ENCODE measurements at regions not wholly inside any gene's neighbourhood (a gene's known extent, or its start where the extent isn't known, plus 50 kb on each side); places are given as distances from the start of the nearest gene placed in this dataset.

DNA sequence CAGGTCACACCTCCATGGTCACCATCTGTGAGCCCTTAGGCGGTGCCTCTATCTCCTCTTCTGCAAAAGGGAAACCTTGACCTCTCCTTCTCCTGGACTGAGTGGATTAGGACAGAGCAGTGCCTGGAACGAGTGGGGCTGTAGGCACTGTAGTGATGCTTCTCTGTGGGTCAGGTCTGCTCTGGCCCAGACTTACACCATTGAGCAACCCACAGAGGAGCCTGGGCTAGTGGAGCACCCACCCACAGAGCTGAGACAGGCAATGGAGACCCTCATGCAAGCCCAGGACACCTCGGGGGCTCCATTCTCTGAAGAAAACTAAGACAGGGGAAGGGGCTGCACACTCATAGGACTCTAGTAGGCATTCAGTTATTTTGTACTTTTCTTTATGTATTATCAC is 400.6 kb downstream of the GADD45G start:
- no peaks in the 10 kb centered on the region for H3K27me3 ChIP-seq (ENCODE audit: control insufficient read depth in 2 of 2, insufficient read depth in 2 of 2, low read length in 2 of 2)
- H3K36me3 ChIP-seq (replicated peaks in 1 of 2; ENCODE audit: control insufficient read depth in 1 of 2, insufficient read depth in 2 of 2, low read length in 2 of 2), result no peaks in the 10 kb centered on the region
- 100% methylated on average over 1 of the region's 3 CpGs for WGBS (ENCODE audit: insufficient coverage)
- peaks cover 0 to 3% of the 10 kb centered on the region in 2 donors for H3K9me3 ChIP-seq (replicated peaks in 1 of 2; ENCODE audit: control insufficient read depth in 1 of 2, insufficient read depth in 1 of 2, low read length in 2 of 2)
- H3K4me2 ChIP-seq (replicated peaks; ENCODE audit: extremely low read depth, low read length, poor library complexity, severe bottlenecking), result no peak overlapping the region
- intact Hi-C loops (cut with micrococcal nuclease), result no loop called here
- Mint-ChIP-seq H3K4me1 (peaks cover 39% of the 10 kb centered on the region), H3K9me3 (no peaks in the 10 kb centered on the region), H3K27ac (no peak overlapping the region), H3K27me3 (ENCODE audit: low read depth in 3 of 3) (no peaks in the 10 kb centered on the region), H3K36me3 (no peaks in the 10 kb centered on the region), H3K4me3 (no peak overlapping the region)
- no peak overlapping the region for H2AFZ ChIP-seq (ENCODE audit: insufficient read depth, low read depth, low read length, poor library complexity, severe bottlenecking)
- H3K27ac ChIP-seq (ENCODE audit: low read depth in 1 of 2, low read length in 2 of 2), result no peak overlapping the region
- H3K4me1 ChIP-seq (ENCODE audit: control insufficient read depth in 1 of 2, insufficient read depth in 2 of 2, low read length in 2 of 2), result peaks cover 22 to 38% of the 10 kb centered on the region in 2 donors
- no peaks in the 10 kb centered on the region for H4K20me1 ChIP-seq (ENCODE audit: insufficient read depth, low read length)
- no peak overlapping the region for H3K4me3 ChIP-seq (replicated peaks in 1 of 3; ENCODE audit: low read depth in 2 of 3, low read length in 3 of 3)
- TF ChIP-seq CTCF (IDR thresholded peaks at IDR 0.05), result no peak
- DNase-seq, result no peak
- no peaks in the 10 kb centered on the region for H3K79me2 ChIP-seq (ENCODE audit: insufficient read depth, low read length)
- no peak overlapping the region for H3K9ac ChIP-seq (ENCODE audit: insufficient read depth, low read length, poor library complexity, severe bottlenecking)

DNA sequence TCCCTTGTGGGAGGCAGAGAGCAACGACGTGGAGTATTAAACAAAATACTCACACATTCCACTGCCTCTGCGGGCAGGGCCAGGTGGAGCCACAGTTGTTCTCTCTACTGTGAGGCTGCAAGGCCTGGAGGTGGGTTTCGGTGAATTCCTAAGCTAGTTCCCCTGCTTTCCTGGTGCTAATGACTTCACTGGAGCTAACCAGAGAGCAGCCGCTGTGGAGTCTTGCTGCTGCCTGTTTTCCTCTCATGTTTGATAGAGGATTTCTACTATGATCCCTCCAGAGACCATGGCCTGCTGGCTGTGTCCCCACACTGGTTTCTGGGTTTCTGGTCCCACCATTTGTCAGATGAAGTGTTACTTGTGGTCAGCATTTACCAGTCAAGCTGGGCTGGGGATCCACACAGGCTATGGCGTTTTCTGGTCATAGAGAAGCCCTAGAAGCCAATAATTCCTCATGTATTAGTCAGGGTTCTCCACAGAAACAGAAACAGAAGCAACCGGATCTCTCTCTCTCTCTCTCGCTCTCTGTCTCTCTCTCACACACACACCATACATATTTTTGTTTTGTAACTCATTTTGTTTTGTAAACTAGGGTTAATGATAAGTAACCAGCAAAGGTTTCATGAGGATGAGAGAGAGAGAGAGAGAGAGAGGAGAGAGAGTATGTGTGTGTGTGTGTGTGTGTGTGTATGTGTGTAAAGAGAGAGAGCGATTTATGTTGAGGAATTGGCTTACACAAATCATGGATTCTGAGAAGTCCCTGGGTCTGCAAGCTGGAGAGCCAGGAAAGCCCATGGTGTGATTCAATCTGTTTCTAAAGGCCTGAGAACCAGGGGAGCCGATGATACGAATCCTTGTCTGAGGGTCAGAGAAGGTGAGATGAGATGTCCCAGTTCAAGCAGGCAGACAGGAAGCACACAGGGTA is 403.0 kb downstream of the GADD45G start:
- no peak overlapping the region for H3K4me2 ChIP-seq (replicated peaks; ENCODE audit: extremely low read depth, low read length, poor library complexity, severe bottlenecking)
- Mint-ChIP-seq H3K27me3 (ENCODE audit: low read depth in 3 of 3) (no peaks in the 10 kb centered on the region), H3K36me3 (no peaks in the 10 kb centered on the region), H3K4me3 (no peak overlapping the region), H3K9me3 (no peaks in the 10 kb centered on the region), H3K4me1 (peaks cover 27% of the 10 kb centered on the region), H3K27ac (peak overlapping the region in 1 of 7 donors; percentile 67)
- intact Hi-C loops (cut with micrococcal nuclease), result no loop called here
- H2AFZ ChIP-seq (ENCODE audit: insufficient read depth, low read depth, low read length, poor library complexity, severe bottlenecking), result peak overlapping the region; percentile 6
- no peak for TF ChIP-seq CTCF (IDR thresholded peaks at IDR 0.05)
- DNase-seq, result no peak
- no peak overlapping the region for H3K9ac ChIP-seq (ENCODE audit: insufficient read depth, low read length, poor library complexity, severe bottlenecking)
- 97% methylated on average over 5 of the region's 11 CpGs for WGBS (ENCODE audit: insufficient coverage)
- H3K9me3 ChIP-seq (replicated peaks in 1 of 2; ENCODE audit: control insufficient read depth in 1 of 2, insufficient read depth in 1 of 2, low read length in 2 of 2), result peaks cover 0 to 3% of the 10 kb centered on the region in 2 donors
- H3K4me3 ChIP-seq (replicated peaks in 1 of 3; ENCODE audit: low read depth in 2 of 3, low read length in 3 of 3), result no peak overlapping the region
- no peak overlapping the region for H3K27ac ChIP-seq (ENCODE audit: low read depth in 1 of 2, low read length in 2 of 2)
- H4K20me1 ChIP-seq (ENCODE audit: insufficient read depth, low read length), result no peaks in the 10 kb centered on the region
- H3K79me2 ChIP-seq (ENCODE audit: insufficient read depth, low read length), result no peaks in the 10 kb centered on the region
- H3K36me3 ChIP-seq (replicated peaks in 1 of 2; ENCODE audit: control insufficient read depth in 1 of 2, insufficient read depth in 2 of 2, low read length in 2 of 2), result no peaks in the 10 kb centered on the region
- no peaks in the 10 kb centered on the region for H3K27me3 ChIP-seq (ENCODE audit: control insufficient read depth in 2 of 2, insufficient read depth in 2 of 2, low read length in 2 of 2)
- peaks cover 14 to 26% of the 10 kb centered on the region in 2 donors for H3K4me1 ChIP-seq (ENCODE audit: control insufficient read depth in 1 of 2, insufficient read depth in 2 of 2, low read length in 2 of 2)
